Caki2 (cell line): ENCODE measurements at regions not wholly inside any gene's neighbourhood (a gene's known extent, or its start where the extent isn't known, plus 50 kb on each side); places are given as distances from the start of the nearest gene placed in this dataset.
"Not testable (repeated sequence)": the region's sequence is repeated elsewhere in the genome, so short reads cannot be mapped to it uniquely, and the experiment has no call there.

Source experiments
- DNase-seq: peaks from one replicate; pipeline ENCODE4 v3.0.0-alpha.2; 2015; ENCODE audit warnings: low read depth
- in situ Hi-C: cut with HindIII; loops from 2 replicates; pipeline ENCODE4 v1.10.0; 2016; ENCODE audit warnings: low sequenced_read_pairs, low pct_unique_long_range_greater_than_20kb, mixed read lengths

- in situ Hi-C loops = not testable (repeated sequence)
Observed at GRCh38 chr11:57911522-57911921, 112.2 kb upstream of the OR9Q1 start.

GRCh38 chr11:57913715-57914704 is 109.7 kb upstream of the OR9Q1 start:
- in situ Hi-C loops = no loop called here
- DNase-seq = no peak

More at GRCh38 chr11:57911522-57911921, 112.2 kb upstream of the OR9Q1 start:
- DNase-seq = not testable (repeated sequence)

- no peak for DNase-seq
Observed at GRCh38 chr11:57917632-57918031, 106.0 kb upstream of the OR9Q1 start.

GRCh38 chr11:57920971-57921370 is 102.7 kb upstream of the OR9Q1 start:
- in situ Hi-C loops = no loop called here
- no peak for DNase-seq

More at GRCh38 chr11:57917632-57918031, 106.0 kb upstream of the OR9Q1 start:
- in situ Hi-C loops = no loop called here

GRCh38 chr11:57932105-57932504 is 91.6 kb upstream of the OR9Q1 start:
- no peak for DNase-seq
- in situ Hi-C loops = no loop called here

- in situ Hi-C loops = no loop called here
- no peak for DNase-seq
Observed at GRCh38 chr11:57935402-57936049, 88.2 kb upstream of the OR9Q1 start.

- in situ Hi-C loops = no loop called here
- no peak for DNase-seq
Observed at GRCh38 chr11:57936050-57936418, 87.6 kb upstream of the OR9Q1 start.

- no peak for DNase-seq
- in situ Hi-C loops = no loop called here
Observed at GRCh38 chr11:57937431-57937830, 86.2 kb upstream of the OR9Q1 start.

- no peak for DNase-seq
- in situ Hi-C loops = no loop called here
Observed at GRCh38 chr11:57938351-57938750, 85.3 kb upstream of the OR9Q1 start.

GRCh38 chr11:57940044-57940756 is 83.5 kb upstream of the OR9Q1 start:
- DNase-seq = no peak
- in situ Hi-C loops = no loop called here

- no peak for DNase-seq
- in situ Hi-C loops = no loop called here
Observed at GRCh38 chr11:57941875-57942274, 81.8 kb upstream of the OR9Q1 start.

- in situ Hi-C loops = no loop called here
- DNase-seq = no peak
Observed at GRCh38 chr11:57942808-57943207, 80.9 kb upstream of the OR9Q1 start.

- DNase-seq, in situ Hi-C loops: not testable (repeated sequence)
Observed at GRCh38 chr11:57943766-57944165, 79.9 kb upstream of the OR9Q1 start.

- in situ Hi-C loops = no loop called here
- DNase-seq = no peak
Observed at GRCh38 chr11:57946628-57947027, 77.1 kb upstream of the OR9Q1 start.

- in situ Hi-C loops = no loop called here
- no peak for DNase-seq
Observed at GRCh38 chr11:57964660-57965059, 59.0 kb upstream of the OR9Q1 start.

- no peak for DNase-seq
- in situ Hi-C loops = no loop called here
Observed at GRCh38 chr11:57971272-57972012, 52.2 kb upstream of the OR9Q1 start.

- no peak for DNase-seq
- in situ Hi-C loops = no loop called here
Observed at GRCh38 chr11:57972013-57972367, 51.7 kb upstream of the OR9Q1 start.
